Transverse colon (tissue), 4 donors: ENCODE measurements at regions not wholly inside any gene's neighbourhood (a gene's known extent, or its start where the extent isn't known, plus 50 kb on each side); places are given as distances from the start of the nearest gene placed in this dataset.

Source experiments
- CTCF ChIP-seq, 5 experiments: fragments of 200-600 bp in 3 of 5; fragments of 450-650 bp in 2 of 5; sonication (generic) in 3 of 5; IDR thresholded peaks; 1 replicate in 2 of 5; 2 replicates in 3 of 5; pipeline ENCODE4 v1.5.1; 2016 to 2017; ENCODE audit warnings: antibody characterized with exemption in 5 of 5, inconsistent platforms in 3 of 5, mild to moderate bottlenecking in 2 of 5, moderate library complexity in 1 of 5
- POLR2A ChIP-seq: fragments of 450-650 bp; IDR thresholded peaks from one replicate; pipeline ENCODE4 v1.6.1; 2016; ENCODE audit warnings: antibody characterized with exemption, mild to moderate bottlenecking, moderate library complexity
- POLR2AphosphoS5 ChIP-seq, 3 donors: sonication (generic); formaldehyde crosslinking; IDR thresholded peaks; one replicate each; pipeline ENCODE4 v1.6.1; 2016; ENCODE audit warnings: antibody characterized with exemption in 3 of 3

GRCh38 chr2:67259556-67260342 is 137.4 kb upstream of the ETAA1 start:
- TF ChIP-seq CTCF (IDR thresholded peaks at IDR 0.05) (no peak), POLR2AphosphoS5 (IDR thresholded peaks at IDR 0.05) (peak; percentile 76 to 89 (median 77)), POLR2A (no peak)
